ENCODE measurements at regions not wholly inside any gene's neighbourhood (a gene's known extent, or its start where the extent isn't known, plus 50 kb on each side); places are given as distances from the start of the nearest gene placed in this dataset.
"Not testable (repeated sequence)": the region's sequence is repeated elsewhere in the genome, so short reads cannot be mapped to it uniquely, and the experiment has no call there.

- no peak overlapping the region for H3K4me3 ChIP-seq (ENCODE audit: low read depth, low read length)
- no peaks in the 10 kb centered on the region for H3K4me1 ChIP-seq (ENCODE audit: control insufficient read depth, insufficient read depth, low read length)
- H3K36me3 ChIP-seq (ENCODE audit: control insufficient read depth, insufficient read depth, low read length), result no peaks in the 10 kb centered on the region
- no peak overlapping the region for H3K9ac ChIP-seq (ENCODE audit: low read length)
- H3K27ac ChIP-seq (ENCODE audit: low read depth, low read length), result no peak overlapping the region
- H3K9me3 ChIP-seq (ENCODE audit: control insufficient read depth, insufficient read depth, low read depth, low read length), result no peaks in the 10 kb centered on the region
- H3K27me3 ChIP-seq (ENCODE audit: control insufficient read depth, insufficient read depth, low read length), result no peaks in the 10 kb centered on the region
These were observed 494.5 kb upstream of the CA10 start for GRCh38 chr17:52653014-52653413.

- H3K4me1 ChIP-seq (ENCODE audit: control insufficient read depth, insufficient read depth, low read length), result no peaks in the 10 kb centered on the region
- no peaks in the 10 kb centered on the region for H3K36me3 ChIP-seq (ENCODE audit: control insufficient read depth, insufficient read depth, low read length)
- H3K4me3 ChIP-seq (ENCODE audit: low read depth, low read length), result no peak overlapping the region
- no peaks in the 10 kb centered on the region for H3K9me3 ChIP-seq (ENCODE audit: control insufficient read depth, insufficient read depth, low read depth, low read length)
- no peaks in the 10 kb centered on the region for H3K27me3 ChIP-seq (ENCODE audit: control insufficient read depth, insufficient read depth, low read length)
- no peak overlapping the region for H3K9ac ChIP-seq (ENCODE audit: low read length)
- H3K27ac ChIP-seq (ENCODE audit: low read depth, low read length), result no peak overlapping the region
These were observed 490.5 kb upstream of the CA10 start for GRCh38 chr17:52648995-52649394.

GRCh38 chr17:52647411-52647810 lies 488.9 kb upstream of the CA10 start:
- Histone ChIP-seq H3K9ac (ENCODE audit: low read length) (no peak overlapping the region), H3K4me1 (ENCODE audit: control insufficient read depth, insufficient read depth, low read length) (no peaks in the 10 kb centered on the region), H3K27ac (ENCODE audit: low read depth, low read length) (no peak overlapping the region), H3K4me3 (ENCODE audit: low read depth, low read length) (no peak overlapping the region), H3K27me3 (ENCODE audit: control insufficient read depth, insufficient read depth, low read length) (no peaks in the 10 kb centered on the region), H3K36me3 (ENCODE audit: control insufficient read depth, insufficient read depth, low read length) (no peaks in the 10 kb centered on the region), H3K9me3 (ENCODE audit: control insufficient read depth, insufficient read depth, low read depth, low read length) (no peaks in the 10 kb centered on the region)

- Histone ChIP-seq H3K27ac (ENCODE audit: low read depth, low read length) (no peak overlapping the region), H3K4me1 (ENCODE audit: control insufficient read depth, insufficient read depth, low read length) (no peaks in the 10 kb centered on the region), H3K9me3 (ENCODE audit: control insufficient read depth, insufficient read depth, low read depth, low read length) (peaks cover 14% of the 10 kb centered on the region), H3K27me3 (ENCODE audit: control insufficient read depth, insufficient read depth, low read length) (no peaks in the 10 kb centered on the region), H3K9ac (ENCODE audit: low read length) (no peak overlapping the region), H3K36me3 (ENCODE audit: control insufficient read depth, insufficient read depth, low read length) (no peaks in the 10 kb centered on the region), H3K4me3 (ENCODE audit: low read depth, low read length) (no peak overlapping the region)
These were observed 477.9 kb upstream of the CA10 start for GRCh38 chr17:52636443-52636842.

- Histone ChIP-seq H3K27ac (ENCODE audit: low read depth, low read length) (no peak overlapping the region), H3K9ac (ENCODE audit: low read length) (no peak overlapping the region), H3K4me3 (ENCODE audit: low read depth, low read length) (no peak overlapping the region), H3K36me3 (ENCODE audit: control insufficient read depth, insufficient read depth, low read length) (no peaks in the 10 kb centered on the region), H3K4me1 (ENCODE audit: control insufficient read depth, insufficient read depth, low read length) (no peaks in the 10 kb centered on the region), H3K9me3 (ENCODE audit: control insufficient read depth, insufficient read depth, low read depth, low read length) (no peaks in the 10 kb centered on the region), H3K27me3 (ENCODE audit: control insufficient read depth, insufficient read depth, low read length) (no peaks in the 10 kb centered on the region)
These were observed 448.1 kb upstream of the CA10 start for GRCh38 chr17:52606590-52606989.

GRCh38 chr17:52606098-52606497 lies 447.6 kb upstream of the CA10 start:
- H3K4me3 ChIP-seq (ENCODE audit: low read depth, low read length), result no peak overlapping the region
- H3K9me3 ChIP-seq (ENCODE audit: control insufficient read depth, insufficient read depth, low read depth, low read length), result no peaks in the 10 kb centered on the region
- no peak overlapping the region for H3K27ac ChIP-seq (ENCODE audit: low read depth, low read length)
- H3K9ac ChIP-seq (ENCODE audit: low read length), result no peak overlapping the region
- no peaks in the 10 kb centered on the region for H3K27me3 ChIP-seq (ENCODE audit: control insufficient read depth, insufficient read depth, low read length)
- H3K4me1 ChIP-seq (ENCODE audit: control insufficient read depth, insufficient read depth, low read length), result no peaks in the 10 kb centered on the region
- no peaks in the 10 kb centered on the region for H3K36me3 ChIP-seq (ENCODE audit: control insufficient read depth, insufficient read depth, low read length)

GRCh38 chr17:52604105-52604504 lies 445.6 kb upstream of the CA10 start:
- Histone ChIP-seq H3K27me3 (ENCODE audit: control insufficient read depth, insufficient read depth, low read length) (no peaks in the 10 kb centered on the region), H3K9ac (ENCODE audit: low read length) (no peak overlapping the region), H3K36me3 (ENCODE audit: control insufficient read depth, insufficient read depth, low read length) (no peaks in the 10 kb centered on the region), H3K4me3 (ENCODE audit: low read depth, low read length) (no peak overlapping the region), H3K27ac (ENCODE audit: low read depth, low read length) (no peak overlapping the region), H3K4me1 (ENCODE audit: control insufficient read depth, insufficient read depth, low read length) (no peaks in the 10 kb centered on the region), H3K9me3 (ENCODE audit: control insufficient read depth, insufficient read depth, low read depth, low read length) (no peaks in the 10 kb centered on the region)

- not testable (repeated sequence) for H3K4me3 ChIP-seq (ENCODE audit: low read depth, low read length); H3K27ac ChIP-seq (ENCODE audit: low read depth, low read length); H3K36me3 ChIP-seq (ENCODE audit: control insufficient read depth, insufficient read depth, low read length); H3K9me3 ChIP-seq (ENCODE audit: control insufficient read depth, insufficient read depth, low read depth, low read length); H3K9ac ChIP-seq (ENCODE audit: low read length); H3K27me3 ChIP-seq (ENCODE audit: control insufficient read depth, insufficient read depth, low read length); H3K4me1 ChIP-seq (ENCODE audit: control insufficient read depth, insufficient read depth, low read length)
These were observed 439.1 kb upstream of the CA10 start for GRCh38 chr17:52597452-52598215.

GRCh38 chr17:52594516-52594915 lies 436.0 kb upstream of the CA10 start:
- Histone ChIP-seq H3K36me3 (ENCODE audit: control insufficient read depth, insufficient read depth, low read length) (no peaks in the 10 kb centered on the region), H3K4me1 (ENCODE audit: control insufficient read depth, insufficient read depth, low read length) (no peaks in the 10 kb centered on the region), H3K27me3 (ENCODE audit: control insufficient read depth, insufficient read depth, low read length) (no peaks in the 10 kb centered on the region), H3K4me3 (ENCODE audit: low read depth, low read length) (no peak overlapping the region), H3K9me3 (ENCODE audit: control insufficient read depth, insufficient read depth, low read depth, low read length) (no peaks in the 10 kb centered on the region), H3K9ac (ENCODE audit: low read length) (no peak overlapping the region), H3K27ac (ENCODE audit: low read depth, low read length) (no peak overlapping the region)

- Histone ChIP-seq H3K4me1 (ENCODE audit: control insufficient read depth, insufficient read depth, low read length) (no peaks in the 10 kb centered on the region), H3K9ac (ENCODE audit: low read length) (no peak overlapping the region), H3K36me3 (ENCODE audit: control insufficient read depth, insufficient read depth, low read length) (no peaks in the 10 kb centered on the region), H3K9me3 (ENCODE audit: control insufficient read depth, insufficient read depth, low read depth, low read length) (no peaks in the 10 kb centered on the region), H3K27me3 (ENCODE audit: control insufficient read depth, insufficient read depth, low read length) (no peaks in the 10 kb centered on the region), H3K27ac (ENCODE audit: low read depth, low read length) (no peak overlapping the region), H3K4me3 (ENCODE audit: low read depth, low read length) (no peak overlapping the region)
These were observed 388.5 kb upstream of the CA10 start for GRCh38 chr17:52546990-52547389.

GRCh38 chr17:52546493-52546892 lies 388.0 kb upstream of the CA10 start:
- H3K36me3 ChIP-seq (ENCODE audit: control insufficient read depth, insufficient read depth, low read length), result no peaks in the 10 kb centered on the region
- H3K27me3 ChIP-seq (ENCODE audit: control insufficient read depth, insufficient read depth, low read length), result no peaks in the 10 kb centered on the region
- no peaks in the 10 kb centered on the region for H3K4me1 ChIP-seq (ENCODE audit: control insufficient read depth, insufficient read depth, low read length)
- H3K27ac ChIP-seq (ENCODE audit: low read depth, low read length), result no peak overlapping the region
- no peak overlapping the region for H3K4me3 ChIP-seq (ENCODE audit: low read depth, low read length)
- H3K9ac ChIP-seq (ENCODE audit: low read length), result no peak overlapping the region
- H3K9me3 ChIP-seq (ENCODE audit: control insufficient read depth, insufficient read depth, low read depth, low read length), result no peaks in the 10 kb centered on the region
